Body of pancreas (tissue), 4 donors: ENCODE measurements at regions not wholly inside any gene's neighbourhood (a gene's known extent, or its start where the extent isn't known, plus 50 kb on each side); places are given as distances from the start of the nearest gene placed in this dataset.

Source experiments
- ATAC-seq: fragments of 150-250 bp; one replicate; pipeline ENCODE4 v1.9.1; 2016
- DNase-seq, 4 donors: peaks; one replicate each; pipeline ENCODE4 v3.0.0-alpha.2; 2019
- H3K27ac ChIP-seq, 4 donors: fragments of 200-600 bp; sonication (generic); 1 replicate in 3 of 4; 2 replicates in 1 of 4; pipeline versions ENCODE4 v1.5.1 to v1.6.1; 2016 to 2019; ENCODE audit warnings: mild to moderate bottlenecking in 1 of 4, mixed read lengths in 1 of 4, moderate library complexity in 1 of 4
- H3K27me3 ChIP-seq, 2 donors: fragments of 200-600 bp; sonication (generic); one replicate each; pipeline ENCODE4 v1.6.0; 2016; ENCODE audit warnings: mild to moderate bottlenecking in 1 of 2
- H3K36me3 ChIP-seq, 2 donors: fragments of 200-600 bp; sonication (generic); replicated peaks in 1 of 2; 2 replicates each; pipeline ENCODE4 v1.5.1; 2016; ENCODE audit warnings: low read depth in 2 of 2; ENCODE audit not compliant: insufficient read depth in 1 of 2
- H3K4me1 ChIP-seq: fragments of 200-600 bp; sonication (generic); one replicate; pipeline ENCODE4 v1.6.0; 2016
- H3K4me3 ChIP-seq, 2 donors: fragments of 200-600 bp; sonication (generic); 1 replicate in 1 of 2; 2 replicates in 1 of 2; pipeline ENCODE4 v1.5.1; 2016 to 2019
- H3K9me3 ChIP-seq, 3 donors: fragments of 200-600 bp; sonication (generic); 1 replicate in 2 of 3; 2 replicates in 1 of 3; pipeline ENCODE4 v1.5.1; 2016
- CTCF ChIP-seq, 7 experiments: fragments of 450-650 bp in 4 of 7; fragments of 200-600 bp in 3 of 7; sonication (generic) in 3 of 7; IDR thresholded peaks; one replicate each; pipeline ENCODE4 v1.5.1; 2016 to 2019; ENCODE audit warnings: antibody characterized with exemption in 7 of 7
- POLR2A ChIP-seq, 3 donors: fragments of 450-650 bp; IDR thresholded peaks; one replicate each; pipeline ENCODE4 v1.6.1; 2016; ENCODE audit warnings: antibody characterized with exemption in 3 of 3, mild to moderate bottlenecking in 2 of 3
- WGBS, 2 donors: methylation state at CpG; one replicate each; pipeline ENCODE4 v1.1.5; 2017; 5-methylcytosine and 5-hydroxymethylcytosine counted together
- intact Hi-C: fragments of 100-400 bp; cut with DNase I; formaldehyde crosslinking; loops from one replicate; pipeline ENCODE4 v1.15.1; 2023

DNA sequence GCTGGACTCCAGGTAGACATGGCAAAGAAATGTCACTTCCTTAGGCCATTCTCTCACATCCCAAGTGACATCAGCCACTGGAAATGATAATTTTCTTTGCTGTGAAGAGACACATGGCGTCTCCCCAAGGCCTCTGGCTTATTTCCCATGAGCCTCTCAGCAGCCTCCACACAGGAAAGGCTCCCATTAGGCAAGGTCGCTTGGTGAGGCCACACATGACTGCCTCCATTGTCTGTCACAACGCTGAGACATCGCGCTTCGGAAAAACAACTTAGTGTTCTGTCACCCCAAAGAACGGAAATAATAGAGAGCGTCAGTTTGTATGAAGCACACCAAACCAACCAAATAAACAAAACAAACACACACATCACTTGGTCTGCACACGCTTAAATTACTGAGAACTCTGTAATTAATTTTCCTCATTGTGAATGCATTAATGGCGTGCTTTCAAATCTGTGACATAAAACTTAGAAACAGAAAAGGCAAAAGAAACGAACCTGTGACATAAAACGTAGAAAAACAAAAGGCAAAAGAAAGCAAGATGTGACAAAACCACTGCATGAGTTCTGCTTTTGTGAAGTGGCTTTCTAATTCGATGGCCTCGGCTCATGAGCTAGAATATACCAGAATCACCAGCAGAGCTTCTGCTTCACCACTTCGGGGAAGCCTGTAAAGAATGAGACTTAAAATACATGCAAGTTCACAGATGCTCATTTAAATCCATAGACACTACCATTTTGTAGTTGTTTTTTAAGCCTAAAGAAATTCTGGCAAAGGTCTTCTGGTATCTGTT is 404.2 kb upstream of the SGCG start:
- Histone ChIP-seq H3K27ac (no peak overlapping the region), H3K27me3 (no peaks in the 10 kb centered on the region), H3K4me3 (no peak overlapping the region), H3K36me3 (no peaks in the 10 kb centered on the region), H3K4me1 (no peaks in the 10 kb centered on the region), H3K9me3 (no peaks in the 10 kb centered on the region)
- ATAC-seq (no peak), DNase-seq (no peak)
- intact Hi-C loops, result no loop called here
- WGBS, 2 donors, result 62 to 75% methylated on average over 15 of the region's 15 CpGs
- TF ChIP-seq CTCF (IDR thresholded peaks at IDR 0.05) (no peak), POLR2A (IDR thresholded peaks at IDR 0.05) (no peak)

- Histone ChIP-seq H3K9me3 (no peaks in the 10 kb centered on the region), H3K4me1 (no peaks in the 10 kb centered on the region), H3K36me3 (no peaks in the 10 kb centered on the region), H3K4me3 (no peak overlapping the region), H3K27me3 (no peaks in the 10 kb centered on the region), H3K27ac (no peak overlapping the region)
- 35 to 48% methylated on average over 2 of the region's 2 CpGs for WGBS, 2 donors
- ATAC-seq, result no peak
- no peak for DNase-seq
- intact Hi-C loops, result no loop called here
- no peak for TF ChIP-seq CTCF (IDR thresholded peaks at IDR 0.05)
- TF ChIP-seq POLR2A (IDR thresholded peaks at IDR 0.05), result no peak
Observed at GRCh38 chr13:22777207-22777606, 403.6 kb upstream of the SGCG start.

- no peaks in the 10 kb centered on the region for H3K9me3 ChIP-seq
- no peaks in the 10 kb centered on the region for H3K27me3 ChIP-seq
- H3K36me3 ChIP-seq, result no peaks in the 10 kb centered on the region
- no peak for TF ChIP-seq CTCF (IDR thresholded peaks at IDR 0.05)
- TF ChIP-seq POLR2A (IDR thresholded peaks at IDR 0.05), result no peak
- intact Hi-C loops, result no loop called here
- H3K27ac ChIP-seq, result no peak overlapping the region
- no peaks in the 10 kb centered on the region for H3K4me1 ChIP-seq
- WGBS, 2 donors, result 20 to 21% methylated on average over 9 of the region's 9 CpGs
- DNase-seq (no peak), ATAC-seq (no peak)
- H3K4me3 ChIP-seq, result no peak overlapping the region
Observed at GRCh38 chr13:22789027-22789593, 391.7 kb upstream of the SGCG start.

- H3K27me3 ChIP-seq, result no peaks in the 10 kb centered on the region
- ATAC-seq (no peak), DNase-seq (no peak)
- H3K9me3 ChIP-seq, result no peaks in the 10 kb centered on the region
- H3K4me1 ChIP-seq, result no peaks in the 10 kb centered on the region
- TF ChIP-seq CTCF (IDR thresholded peaks at IDR 0.05), result no peak
- no peak for TF ChIP-seq POLR2A (IDR thresholded peaks at IDR 0.05)
- intact Hi-C loops, result no loop called here
- H3K36me3 ChIP-seq, result no peaks in the 10 kb centered on the region
- no peak overlapping the region for H3K4me3 ChIP-seq
- WGBS, 2 donors, result 17 to 33% methylated on average over 3 of the region's 3 CpGs
- H3K27ac ChIP-seq, result no peak overlapping the region
Observed at GRCh38 chr13:22789916-22790315, 390.9 kb upstream of the SGCG start.
